MG63 (cell line): ENCODE measurements at regions not wholly inside any gene's neighbourhood (a gene's known extent, or its start where the extent isn't known, plus 50 kb on each side); places are given as distances from the start of the nearest gene placed in this dataset.

Experiments used
- DNase-seq: peaks from one replicate; pipeline ENCODE4 v3.0.0-alpha.2; 2020
- H3K27me3 ChIP-seq: fragments of 250-450 bp; sonication (Bioruptor Pico); 2 replicates; pipeline ENCODE4 v1.5.1; 2020; ENCODE audit warnings: mild to moderate bottlenecking, moderate library complexity
- H3K36me3 ChIP-seq: fragments of 250-450 bp; sonication (Bioruptor Pico); 2 replicates; pipeline ENCODE4 v1.5.1; 2020; ENCODE audit warnings: mild to moderate bottlenecking, moderate library complexity
- H3K4me3 ChIP-seq: fragments of 250-450 bp; sonication (Bioruptor Pico); 2 replicates; pipeline ENCODE4 v1.5.1; 2020; ENCODE audit warnings: mild to moderate bottlenecking, moderate library complexity
- H3K9me3 ChIP-seq: fragments of 250-450 bp; sonication (Bioruptor Pico); 2 replicates; pipeline ENCODE4 v1.5.1; 2020; ENCODE audit warnings: mild to moderate bottlenecking, moderate library complexity

GRCh38 chr20:16965401-16965800, 217.2 kb downstream of the OTOR start:
- Histone ChIP-seq H3K4me3 (no peak overlapping the region), H3K27me3 (no peaks in the 10 kb centered on the region), H3K9me3 (no peaks in the 10 kb centered on the region), H3K36me3 (no peaks in the 10 kb centered on the region)
- DNase-seq, result no peak

- no peak for DNase-seq
- Histone ChIP-seq H3K36me3 (no peaks in the 10 kb centered on the region), H3K9me3 (no peaks in the 10 kb centered on the region), H3K27me3 (no peaks in the 10 kb centered on the region), H3K4me3 (no peak overlapping the region)
Measured at GRCh38 chr20:16966276-16966880, 218.2 kb downstream of the OTOR start.

DNA sequence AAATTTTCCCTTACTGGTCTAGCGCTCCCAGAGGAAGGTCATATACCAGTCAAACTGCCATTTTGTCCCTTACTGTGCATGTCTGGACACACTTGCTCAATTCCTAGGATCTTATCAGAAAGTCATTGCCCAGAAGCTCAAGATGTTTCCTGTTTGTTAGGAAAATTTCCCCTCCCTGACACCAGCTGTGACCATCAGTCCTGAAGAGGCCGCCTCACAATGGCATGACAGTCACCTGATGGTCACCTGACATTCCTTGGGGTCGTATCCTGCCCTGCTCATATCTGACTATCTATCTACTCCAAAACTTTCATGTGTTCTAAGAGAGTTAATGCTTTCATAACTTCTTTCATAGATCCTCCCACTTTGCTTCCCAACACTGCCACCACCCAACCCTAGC, 219.9 kb downstream of the OTOR start:
- Histone ChIP-seq H3K36me3 (no peaks in the 10 kb centered on the region), H3K9me3 (no peaks in the 10 kb centered on the region), H3K4me3 (no peak overlapping the region), H3K27me3 (no peaks in the 10 kb centered on the region)
- no peak for DNase-seq

DNA sequence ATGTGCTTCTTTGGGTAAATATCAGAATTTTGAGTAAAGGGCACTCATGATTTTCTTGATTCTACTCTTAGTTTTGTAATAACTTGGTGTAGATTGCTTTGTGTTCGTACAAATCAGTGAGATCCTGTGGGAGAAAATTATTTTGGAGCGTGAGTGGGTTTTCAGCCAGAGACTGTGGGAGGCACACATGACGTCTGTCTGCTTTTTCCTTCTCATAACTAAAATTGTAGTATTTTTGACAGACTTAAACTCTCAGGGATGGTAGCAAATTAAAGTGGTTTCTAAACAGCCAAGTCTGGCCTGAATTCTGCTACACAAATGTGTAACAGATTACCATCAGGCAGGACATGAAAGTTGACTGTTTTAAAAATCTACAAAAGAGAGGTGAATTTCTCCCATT, 222.6 kb downstream of the OTOR start:
- Histone ChIP-seq H3K36me3 (no peaks in the 10 kb centered on the region), H3K9me3 (no peaks in the 10 kb centered on the region), H3K4me3 (no peak overlapping the region), H3K27me3 (no peaks in the 10 kb centered on the region)
- no peak for DNase-seq

DNA sequence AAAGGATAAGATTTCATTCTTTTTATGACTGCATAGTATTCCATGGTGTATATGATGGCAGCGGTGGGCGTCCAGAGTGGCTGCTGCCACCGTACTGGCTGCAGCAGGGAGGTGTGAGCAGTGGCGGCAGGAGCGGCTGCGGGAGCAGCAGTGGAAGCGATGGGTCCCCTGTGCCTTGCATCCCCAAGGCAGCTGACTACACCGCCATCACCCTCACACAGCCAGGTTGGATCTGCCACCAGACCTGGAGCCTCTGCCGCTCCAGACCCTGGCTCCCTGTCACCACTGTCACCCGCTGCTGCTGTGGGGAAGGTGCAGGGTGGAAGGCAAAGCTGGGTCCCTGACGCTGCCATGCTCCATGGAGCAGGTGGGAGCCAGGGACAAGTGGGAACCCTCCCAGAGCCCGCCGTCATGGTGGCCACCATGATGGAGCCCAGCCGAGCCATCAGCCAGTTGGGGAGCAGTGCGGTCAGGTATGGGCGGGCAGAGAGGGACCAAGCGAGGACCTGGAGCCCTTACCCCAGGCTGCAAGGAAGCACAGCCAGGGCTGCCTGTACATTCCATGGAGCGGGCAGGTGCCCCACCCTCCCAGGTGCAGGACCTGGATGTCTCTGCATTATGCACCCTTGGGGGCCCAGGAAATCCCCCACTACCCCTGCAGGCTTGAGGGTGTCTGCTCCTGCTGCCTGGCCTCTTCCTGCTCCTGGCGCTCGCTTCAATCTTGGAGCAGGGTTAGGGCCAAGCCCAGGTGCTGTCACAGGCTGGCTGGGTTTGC, 226.1 kb downstream of the OTOR start:
- Histone ChIP-seq H3K4me3 (no peak overlapping the region), H3K36me3 (no peaks in the 10 kb centered on the region), H3K9me3 (no peaks in the 10 kb centered on the region), H3K27me3 (no peaks in the 10 kb centered on the region)
- DNase-seq, result no peak

- no peak overlapping the region for H3K4me3 ChIP-seq
- no peaks in the 10 kb centered on the region for H3K27me3 ChIP-seq
- H3K9me3 ChIP-seq, result no peaks in the 10 kb centered on the region
- no peaks in the 10 kb centered on the region for H3K36me3 ChIP-seq
- DNase-seq, result no peak
Measured at GRCh38 chr20:16974855-16975162, 226.7 kb downstream of the OTOR start.

GRCh38 chr20:16975682-16976081, 227.5 kb downstream of the OTOR start:
- Histone ChIP-seq H3K36me3 (no peaks in the 10 kb centered on the region), H3K9me3 (no peaks in the 10 kb centered on the region), H3K4me3 (no peak overlapping the region), H3K27me3 (no peaks in the 10 kb centered on the region)
- no peak for DNase-seq

DNA sequence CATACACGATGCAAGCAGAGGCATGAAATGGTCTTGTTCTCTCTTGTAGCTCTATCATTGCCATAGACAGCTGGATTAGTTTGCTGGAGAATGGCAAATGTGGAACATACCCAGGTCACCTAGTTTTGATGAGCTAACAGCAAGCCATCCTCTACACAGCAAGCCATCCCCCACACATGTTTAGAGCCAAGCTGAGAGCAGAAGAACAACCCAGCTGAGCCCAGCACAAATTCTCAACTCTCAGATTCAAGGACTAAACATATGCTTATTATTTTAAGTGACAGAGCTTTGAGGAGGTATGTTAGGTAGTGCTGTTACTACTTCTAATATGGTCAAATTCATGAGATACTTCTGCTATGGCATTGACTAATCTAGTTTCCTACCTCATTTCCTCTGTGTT, 230.3 kb downstream of the OTOR start:
- H3K27me3 ChIP-seq, result no peaks in the 10 kb centered on the region
- H3K36me3 ChIP-seq, result no peaks in the 10 kb centered on the region

DNA sequence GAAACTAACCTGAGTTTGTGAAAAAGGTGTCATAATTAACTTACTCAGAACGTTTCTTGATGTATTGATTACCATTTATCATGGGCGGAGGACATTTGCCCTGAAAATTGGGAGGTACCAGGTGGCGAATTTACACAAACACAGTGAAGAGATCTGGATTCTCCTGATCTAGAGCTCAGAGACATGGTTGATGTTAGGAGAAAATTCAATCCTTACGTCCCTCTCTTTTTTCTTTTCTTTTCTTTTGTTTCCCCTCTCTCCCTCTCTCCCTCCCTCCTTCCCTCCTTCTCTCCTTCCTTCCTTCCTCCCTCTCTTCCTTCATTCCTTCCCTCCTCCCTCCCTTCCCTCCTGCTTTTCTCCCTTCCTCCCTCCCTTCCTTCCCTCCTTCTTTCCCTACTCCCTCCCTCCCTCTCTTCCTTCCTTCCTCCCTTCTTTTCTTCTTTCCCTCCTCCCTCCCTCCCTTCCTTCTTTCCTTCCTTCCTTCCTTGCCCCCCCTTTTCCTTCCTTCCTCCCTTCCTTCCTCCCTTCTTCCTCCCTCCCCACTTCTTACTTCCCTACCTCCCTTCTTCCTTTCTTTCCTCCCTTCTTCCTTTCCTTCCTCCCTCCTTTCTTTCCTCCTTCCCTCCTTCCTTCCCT, 234.1 kb downstream of the OTOR start:
- H3K9me3 ChIP-seq, result no peaks in the 10 kb centered on the region
- H3K36me3 ChIP-seq, result no peaks in the 10 kb centered on the region
- H3K4me3 ChIP-seq, result no peak overlapping the region
- no peak for DNase-seq
- no peaks in the 10 kb centered on the region for H3K27me3 ChIP-seq

More for the DNA sequence above, 230.3 kb downstream of the OTOR start:
- H3K9me3 ChIP-seq, result no peaks in the 10 kb centered on the region
- no peak for DNase-seq
- no peak overlapping the region for H3K4me3 ChIP-seq

- Histone ChIP-seq H3K27me3 (no peaks in the 10 kb centered on the region), H3K4me3 (no peak overlapping the region), H3K9me3 (no peaks in the 10 kb centered on the region), H3K36me3 (no peaks in the 10 kb centered on the region)
- no peak for DNase-seq
Measured at GRCh38 chr20:16984481-16984880, 236.3 kb downstream of the OTOR start.

GRCh38 chr20:17003170-17003870, 223.5 kb upstream of the PCSK2 start:
- no peaks in the 10 kb centered on the region for H3K27me3 ChIP-seq
- no peaks in the 10 kb centered on the region for H3K9me3 ChIP-seq
- H3K4me3 ChIP-seq, result no peak overlapping the region
- H3K36me3 ChIP-seq, result no peaks in the 10 kb centered on the region
- DNase-seq, result no peak

- Histone ChIP-seq H3K9me3 (no peaks in the 10 kb centered on the region), H3K4me3 (no peak overlapping the region), H3K36me3 (no peaks in the 10 kb centered on the region), H3K27me3 (no peaks in the 10 kb centered on the region)
- no peak for DNase-seq
Measured at GRCh38 chr20:17010181-17010580, 216.7 kb upstream of the PCSK2 start.

GRCh38 chr20:17012546-17013226, 214.2 kb upstream of the PCSK2 start:
- H3K27me3 ChIP-seq, result no peaks in the 10 kb centered on the region
- H3K4me3 ChIP-seq, result no peak overlapping the region
- H3K36me3 ChIP-seq, result no peaks in the 10 kb centered on the region
- no peaks in the 10 kb centered on the region for H3K9me3 ChIP-seq
- DNase-seq, result no peak

DNA sequence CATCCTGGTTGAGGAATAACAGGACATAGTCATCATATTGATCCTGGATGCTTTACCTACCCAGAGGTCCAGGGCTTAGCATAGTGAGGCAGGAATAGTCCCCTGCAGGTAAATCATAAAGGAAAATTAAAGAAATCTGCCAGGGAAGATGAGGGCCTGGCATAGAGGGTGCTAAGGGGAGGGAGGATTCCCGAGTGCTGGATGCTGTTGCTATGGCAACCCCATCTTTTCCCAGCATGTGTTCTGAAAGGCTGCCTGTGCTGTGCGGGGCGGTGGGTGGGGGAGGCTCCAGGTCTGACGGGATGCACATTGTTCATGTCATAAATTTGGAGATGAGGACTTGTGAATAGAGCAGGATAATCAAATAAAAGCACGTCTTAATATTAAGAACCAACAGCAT, 212.6 kb upstream of the PCSK2 start:
- no peaks in the 10 kb centered on the region for H3K36me3 ChIP-seq
- no peaks in the 10 kb centered on the region for H3K9me3 ChIP-seq
- no peaks in the 10 kb centered on the region for H3K27me3 ChIP-seq
- no peak for DNase-seq
- no peak overlapping the region for H3K4me3 ChIP-seq

- Histone ChIP-seq H3K36me3 (no peaks in the 10 kb centered on the region), H3K27me3 (no peaks in the 10 kb centered on the region), H3K9me3 (no peaks in the 10 kb centered on the region), H3K4me3 (no peak overlapping the region)
- DNase-seq, result no peak
Measured at GRCh38 chr20:17014756-17015366, 212.0 kb upstream of the PCSK2 start.

- Histone ChIP-seq H3K9me3 (no peaks in the 10 kb centered on the region), H3K36me3 (no peaks in the 10 kb centered on the region), H3K27me3 (no peaks in the 10 kb centered on the region), H3K4me3 (no peak overlapping the region)
- DNase-seq, result no peak
Measured at GRCh38 chr20:17017232-17017631, 209.6 kb upstream of the PCSK2 start.

DNA sequence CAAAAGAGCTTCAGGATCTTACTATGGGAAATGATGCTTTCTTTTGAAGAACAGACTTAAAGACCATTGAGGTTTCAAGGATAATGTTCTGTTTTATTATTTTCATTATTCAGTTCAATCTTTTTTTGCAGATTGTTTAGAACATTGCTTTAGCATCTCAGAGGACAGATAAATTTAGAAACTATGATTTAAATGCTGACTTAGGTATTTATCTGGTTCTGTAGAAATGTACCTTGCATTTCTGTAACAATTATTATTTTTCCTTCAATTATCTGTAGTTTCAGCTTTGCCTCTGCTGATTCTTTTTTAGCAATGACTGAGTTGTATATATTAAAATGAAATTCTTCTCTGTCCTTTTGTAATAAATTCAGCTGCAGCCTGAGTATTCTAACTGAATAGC, 205.4 kb upstream of the PCSK2 start:
- Histone ChIP-seq H3K27me3 (no peaks in the 10 kb centered on the region), H3K36me3 (no peaks in the 10 kb centered on the region), H3K4me3 (no peak overlapping the region), H3K9me3 (no peaks in the 10 kb centered on the region)
- no peak for DNase-seq
